Spleen (tissue), 7 donors: ENCODE measurements at regions not wholly inside any gene's neighbourhood (a gene's known extent, or its start where the extent isn't known, plus 50 kb on each side); places are given as distances from the start of the nearest gene placed in this dataset.

ENCODE experiments used
- CTCF ChIP-seq, 11 experiments: fragments of 200-600 bp in 7 of 11; fragments of 450-650 bp in 4 of 11; sonication (generic) in 4 of 11; IDR thresholded peaks in 8 of 11; conservative IDR thresholded peaks in 3 of 11; 1 replicate in 7 of 11; 2 replicates in 4 of 11; pipeline versions ENCODE4 v1.4.0 to v1.8.0; 2016 to 2021; ENCODE audit warnings: antibody characterized with exemption in 11 of 11, inconsistent platforms in 4 of 11, mild to moderate bottlenecking in 1 of 11
- POLR2A ChIP-seq, 3 donors: fragments of 450-650 bp; IDR thresholded peaks; one replicate each; pipeline ENCODE4 v1.5.1; 2017; ENCODE audit warnings: antibody characterized with exemption in 3 of 3, mild to moderate bottlenecking in 1 of 3
- donor health status: DM: no; HTN: no; CAD: no; lungs with moderate emphysema.
- donor health status: DM: no; HTN: no; CAD: no.
- donor health status: DM: no; HTN: no; CAD: no.

GRCh38 chr7:51481421-51481820, 164.8 kb upstream of the COBL start:
- TF ChIP-seq POLR2A (IDR thresholded peaks at IDR 0.05): no peak
- TF ChIP-seq CTCF (IDR thresholded peaks at IDR 0.05 in 8 of 11, conservative IDR thresholded peaks at IDR 0.05 in 3 of 11): no peak
